ENCODE measurements at regions not wholly inside any gene's neighbourhood (a gene's known extent, or its start where the extent isn't known, plus 50 kb on each side); places are given as distances from the start of the nearest gene placed in this dataset.

DNA sequence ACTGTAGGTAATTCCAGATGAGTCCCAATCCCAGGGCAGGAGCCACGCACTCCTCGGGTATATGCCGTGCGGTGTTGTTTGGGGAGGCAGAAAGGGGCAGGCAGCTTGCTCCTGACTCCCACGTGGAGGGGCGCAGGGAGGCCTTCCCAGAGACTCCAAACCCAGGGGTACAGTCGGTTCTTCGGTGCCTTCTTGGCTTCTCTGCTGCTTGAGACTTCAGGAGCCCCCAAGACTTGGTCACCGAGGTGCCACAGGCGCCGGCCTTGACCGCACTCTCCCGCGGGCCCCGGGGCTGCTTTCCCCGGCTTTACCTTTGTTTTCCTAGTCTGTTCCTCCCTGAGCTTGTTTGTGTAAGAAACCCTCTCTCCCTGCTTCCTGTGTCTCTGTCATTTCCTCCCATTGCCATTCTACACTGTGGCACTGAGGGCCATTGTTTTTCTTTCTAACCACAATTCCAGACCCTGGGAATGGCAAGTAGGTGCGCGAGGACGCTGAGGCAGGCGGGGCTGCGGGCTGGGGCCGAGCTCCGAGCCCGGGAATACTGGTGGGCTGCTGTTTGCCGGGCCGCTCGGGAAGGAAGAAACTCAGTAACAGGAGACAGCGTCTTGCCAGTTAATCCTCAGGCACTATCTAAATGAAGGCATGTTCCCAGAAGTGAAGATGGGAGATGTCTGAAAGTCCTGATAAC is 215.6 kb upstream of the HEY2 start:
- H3K9ac ChIP-seq (ENCODE audit: low read length) = no peak overlapping the region

DNA sequence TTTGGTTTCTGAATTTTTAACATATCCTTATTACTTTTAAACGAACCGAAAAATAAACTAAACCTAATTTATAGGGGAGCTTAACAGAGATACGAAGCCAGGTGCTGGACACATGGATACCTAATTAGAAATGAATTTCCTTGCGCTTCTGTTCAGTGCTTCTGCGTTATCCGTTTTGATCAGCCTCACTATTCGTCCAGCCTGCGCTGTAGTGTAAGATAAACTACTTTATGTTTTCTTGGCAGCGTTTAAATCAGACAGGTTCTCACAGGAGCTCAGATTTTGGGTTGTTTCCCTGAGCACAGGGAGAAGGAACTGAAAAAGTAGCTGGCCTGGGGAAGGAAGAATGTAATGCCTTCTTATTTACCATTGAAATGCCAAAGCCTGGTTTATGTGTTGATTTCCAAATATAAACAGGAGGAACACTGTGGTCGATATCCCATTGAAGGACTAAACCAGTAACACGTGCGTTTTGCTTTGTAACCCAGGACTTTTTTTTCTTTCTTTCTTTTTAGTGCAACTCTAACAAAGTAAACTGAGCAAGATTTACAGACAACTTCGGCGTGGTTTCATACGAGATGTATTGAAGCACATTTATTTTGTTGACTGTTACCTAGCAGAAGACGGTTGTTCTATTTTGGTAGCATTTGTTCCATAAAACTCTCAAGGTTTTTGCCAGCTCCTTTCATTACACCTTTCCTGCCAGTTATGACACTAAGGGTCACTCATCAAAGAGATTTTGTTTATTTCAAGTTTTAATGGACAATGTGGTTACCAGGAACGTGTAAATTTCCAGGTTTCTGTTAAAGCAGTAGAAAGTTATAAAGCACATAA is 214.8 kb upstream of the HEY2 start:
- H2AFZ ChIP-seq (ENCODE audit: low read depth, low read length) = no peak overlapping the region
- H3K27me3 ChIP-seq (ENCODE audit: low read depth, low read length) = peaks cover 4% of the 10 kb centered on the region; the same call in 1 of the 2 replicates
- no peaks in the 10 kb centered on the region for H3K9me3 ChIP-seq (ENCODE audit: insufficient read depth, low read length)
- no peaks in the 10 kb centered on the region for H4K20me1 ChIP-seq (ENCODE audit: insufficient read depth, low read length)
- TF ChIP-seq EZH2phosphoT487 (IDR thresholded peaks at IDR 0.05; ENCODE audit: low read depth) = no peak
- TF ChIP-seq, protein P1, sequence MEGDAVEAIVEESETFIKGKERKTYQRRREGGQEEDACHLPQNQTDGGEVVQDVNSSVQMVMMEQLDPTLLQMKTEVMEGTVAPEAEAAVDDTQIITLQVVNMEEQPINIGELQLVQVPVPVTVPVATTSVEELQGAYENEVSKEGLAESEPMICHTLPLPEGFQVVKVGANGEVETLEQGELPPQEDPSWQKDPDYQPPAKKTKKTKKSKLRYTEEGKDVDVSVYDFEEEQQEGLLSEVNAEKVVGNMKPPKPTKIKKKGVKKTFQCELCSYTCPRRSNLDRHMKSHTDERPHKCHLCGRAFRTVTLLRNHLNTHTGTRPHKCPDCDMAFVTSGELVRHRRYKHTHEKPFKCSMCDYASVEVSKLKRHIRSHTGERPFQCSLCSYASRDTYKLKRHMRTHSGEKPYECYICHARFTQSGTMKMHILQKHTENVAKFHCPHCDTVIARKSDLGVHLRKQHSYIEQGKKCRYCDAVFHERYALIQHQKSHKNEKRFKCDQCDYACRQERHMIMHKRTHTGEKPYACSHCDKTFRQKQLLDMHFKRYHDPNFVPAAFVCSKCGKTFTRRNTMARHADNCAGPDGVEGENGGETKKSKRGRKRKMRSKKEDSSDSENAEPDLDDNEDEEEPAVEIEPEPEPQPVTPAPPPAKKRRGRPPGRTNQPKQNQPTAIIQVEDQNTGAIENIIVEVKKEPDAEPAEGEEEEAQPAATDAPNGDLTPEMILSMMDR (IDR thresholded peaks at IDR 0.05; ENCODE audit: low read depth, low read length) = no peak
- no peaks in the 10 kb centered on the region for H3K79me2 ChIP-seq (ENCODE audit: low read length)
- H3K36me3 ChIP-seq (replicated peaks; ENCODE audit: low read depth, low read length) = no peaks in the 10 kb centered on the region
- no peak overlapping the region for H3K9ac ChIP-seq (ENCODE audit: low read length)
- no peak overlapping the region for H3K4me3 ChIP-seq (ENCODE audit: low read length)
- no peak overlapping the region for H3K27ac ChIP-seq (ENCODE audit: low read length)
- no peaks in the 10 kb centered on the region for H3K4me1 ChIP-seq (ENCODE audit: low read length)
- H3K4me2 ChIP-seq (ENCODE audit: low read length) = no peak overlapping the region

More for the DNA sequence above, 215.6 kb upstream of the HEY2 start:
- Histone ChIP-seq H3K27me3 (ENCODE audit: low read depth, low read length) (peaks cover 4% of the 10 kb centered on the region; the same call in 1 of the 2 replicates), H3K36me3 (replicated peaks; ENCODE audit: low read depth, low read length) (no peaks in the 10 kb centered on the region), H4K20me1 (ENCODE audit: insufficient read depth, low read length) (no peaks in the 10 kb centered on the region), H3K4me2 (ENCODE audit: low read length) (no peak overlapping the region), H3K79me2 (ENCODE audit: low read length) (no peaks in the 10 kb centered on the region), H2AFZ (ENCODE audit: low read depth, low read length) (no peak overlapping the region), H3K4me1 (ENCODE audit: low read length) (no peaks in the 10 kb centered on the region), H3K4me3 (ENCODE audit: low read length) (no peak overlapping the region), H3K9me3 (ENCODE audit: insufficient read depth, low read length) (no peaks in the 10 kb centered on the region), H3K27ac (ENCODE audit: low read length) (no peak overlapping the region)
- TF ChIP-seq, protein P1 (IDR thresholded peaks at IDR 0.05; ENCODE audit: low read depth, low read length) = no peak
- TF ChIP-seq EZH2phosphoT487 (IDR thresholded peaks at IDR 0.05; ENCODE audit: low read depth) = no peak

DNA sequence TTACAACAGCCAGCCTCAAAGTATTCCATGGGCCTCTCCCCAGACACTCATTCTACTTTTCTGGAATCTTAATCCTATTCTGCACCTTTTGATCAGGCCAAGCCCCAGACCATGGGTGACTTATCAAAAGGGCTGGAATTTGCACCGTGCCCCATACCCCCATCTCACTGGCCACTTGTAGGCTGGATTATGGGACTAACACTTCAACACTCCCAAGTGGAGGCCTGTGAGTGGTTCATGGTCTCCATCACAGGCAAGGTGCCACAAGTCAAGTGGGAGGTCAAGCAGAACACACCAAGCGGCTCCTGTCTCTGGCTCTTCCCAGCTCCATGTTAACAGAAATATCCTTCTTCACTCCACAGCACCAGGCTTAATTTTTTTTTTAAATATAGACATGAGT is 212.3 kb upstream of the HEY2 start:
- H3K4me1 ChIP-seq (ENCODE audit: low read length) = no peaks in the 10 kb centered on the region
- no peaks in the 10 kb centered on the region for H3K36me3 ChIP-seq (replicated peaks; ENCODE audit: low read depth, low read length)
- no peak overlapping the region for H3K4me3 ChIP-seq (ENCODE audit: low read length)
- no peaks in the 10 kb centered on the region for H3K79me2 ChIP-seq (ENCODE audit: low read length)
- H3K4me2 ChIP-seq (ENCODE audit: low read length) = no peak overlapping the region
- no peaks in the 10 kb centered on the region for H3K9me3 ChIP-seq (ENCODE audit: insufficient read depth, low read length)
- no peak for TF ChIP-seq EZH2phosphoT487 (IDR thresholded peaks at IDR 0.05; ENCODE audit: low read depth)
- TF ChIP-seq, protein P1 (IDR thresholded peaks at IDR 0.05; ENCODE audit: low read depth, low read length) = no peak
- H2AFZ ChIP-seq (ENCODE audit: low read depth, low read length) = no peak overlapping the region
- no peaks in the 10 kb centered on the region for H3K27me3 ChIP-seq (ENCODE audit: low read depth, low read length)
- no peaks in the 10 kb centered on the region for H4K20me1 ChIP-seq (ENCODE audit: insufficient read depth, low read length)
- no peak overlapping the region for H3K9ac ChIP-seq (ENCODE audit: low read length)
- no peak overlapping the region for H3K27ac ChIP-seq (ENCODE audit: low read length)

DNA sequence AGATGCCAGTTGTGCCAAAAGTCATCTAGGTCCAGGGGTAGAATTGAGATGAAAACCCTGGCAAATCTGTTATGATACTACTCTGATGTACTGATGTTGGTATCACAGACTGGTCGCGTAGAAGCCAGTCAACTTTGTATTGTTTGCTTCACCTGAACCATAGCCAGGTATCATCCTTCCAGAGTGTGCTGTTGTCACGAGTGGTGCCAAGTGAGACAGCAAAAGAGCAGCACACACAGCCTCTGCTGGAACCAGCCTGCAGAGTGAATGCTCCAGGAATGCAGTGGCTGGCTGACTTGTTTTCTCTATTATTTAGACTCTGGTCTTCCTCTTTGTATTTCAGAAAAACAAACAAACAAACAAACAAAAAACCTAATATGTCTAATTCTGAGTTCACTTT is 209.5 kb upstream of the HEY2 start:
- H3K9me3 ChIP-seq (ENCODE audit: insufficient read depth, low read length) = no peaks in the 10 kb centered on the region
- H3K27me3 ChIP-seq (ENCODE audit: low read depth, low read length) = no peaks in the 10 kb centered on the region
- no peaks in the 10 kb centered on the region for H3K36me3 ChIP-seq (replicated peaks; ENCODE audit: low read depth, low read length)
- no peak for TF ChIP-seq EZH2phosphoT487 (IDR thresholded peaks at IDR 0.05; ENCODE audit: low read depth)
- TF ChIP-seq, protein P1 (IDR thresholded peaks at IDR 0.05; ENCODE audit: low read depth, low read length) = no peak
- H3K4me1 ChIP-seq (ENCODE audit: low read length) = no peaks in the 10 kb centered on the region
- no peaks in the 10 kb centered on the region for H4K20me1 ChIP-seq (ENCODE audit: insufficient read depth, low read length)
- no peak overlapping the region for H3K4me2 ChIP-seq (ENCODE audit: low read length)
- no peak overlapping the region for H3K4me3 ChIP-seq (ENCODE audit: low read length)
- no peaks in the 10 kb centered on the region for H3K79me2 ChIP-seq (ENCODE audit: low read length)
- H3K27ac ChIP-seq (ENCODE audit: low read length) = no peak overlapping the region
- no peak overlapping the region for H3K9ac ChIP-seq (ENCODE audit: low read length)
- H2AFZ ChIP-seq (ENCODE audit: low read depth, low read length) = no peak overlapping the region

All from OCI-LY3 (cell line).